ENCODE measurements at regions not wholly inside any gene's neighbourhood (a gene's known extent, or its start where the extent isn't known, plus 50 kb on each side); places are given as distances from the start of the nearest gene placed in this dataset.
A peak's percentile ranks its signal among the peaks of the same experiment; 100 is the strongest.

- Histone ChIP-seq H3K9me2 (replicated peaks; ENCODE audit: low read length) (no peaks in the 10 kb centered on the region), H4K20me1 (ENCODE audit: low read length) (no peaks in the 10 kb centered on the region), H3K27ac (ENCODE audit: low read length) (no peak overlapping the region), H3K4me2 (ENCODE audit: low read length) (no peak overlapping the region), H3F3A (ENCODE audit: low read length, unreplicated experiment) (no peaks in the 10 kb centered on the region), H3K4me1 (ENCODE audit: insufficient read depth, low read length) (0 out of 2 replicates have a peak, but pooled peaks cover 7% of the 10 kb centered on the region), H3K36me3 (ENCODE audit: low read depth, low read length) (no peaks in the 10 kb centered on the region), H3K9ac (ENCODE audit: low read length) (no peak overlapping the region), H3K27me3 (ENCODE audit: low read length) (no peaks in the 10 kb centered on the region), H3K4me3 (ENCODE audit: low read length) (no peak overlapping the region), H3K79me2 (ENCODE audit: low read length) (no peaks in the 10 kb centered on the region), H3K9me3 (ENCODE audit: low read length) (no peaks in the 10 kb centered on the region), H2AFZ (ENCODE audit: low read length) (no peak overlapping the region)
- POLR2A ChIA-PET (ENCODE audit: unreplicated experiment) = no interaction called here
- no TSS peak for BruUV-seq (replicated peaks)
- intact Hi-C loops (cut with micrococcal nuclease) = no loop called here
- CTCF ChIA-PET = interaction anchor here (0.7 kb wide), 1 partner anchor 886 kb away, joined by 3 read pairs; no protein-coding TSS in a partner anchor
- ATAC-seq (no peak), DNase-seq (no peak)
- TF ChIP-seq EZH2phosphoT487 (IDR thresholded peaks at IDR 0.05; ENCODE audit: borderline replicate concordance, low read length) (no peak), CTCF (conservative IDR thresholded peaks at IDR 0.05; ENCODE audit: low read depth, low read length) (no peak), EZH2 (IDR thresholded peaks at IDR 0.05; ENCODE audit: low read length, unreplicated experiment) (no peak)
These were observed 440.2 kb downstream of the KCNJ2 start for GRCh38 chr17:70609566-70609965.

DNA sequence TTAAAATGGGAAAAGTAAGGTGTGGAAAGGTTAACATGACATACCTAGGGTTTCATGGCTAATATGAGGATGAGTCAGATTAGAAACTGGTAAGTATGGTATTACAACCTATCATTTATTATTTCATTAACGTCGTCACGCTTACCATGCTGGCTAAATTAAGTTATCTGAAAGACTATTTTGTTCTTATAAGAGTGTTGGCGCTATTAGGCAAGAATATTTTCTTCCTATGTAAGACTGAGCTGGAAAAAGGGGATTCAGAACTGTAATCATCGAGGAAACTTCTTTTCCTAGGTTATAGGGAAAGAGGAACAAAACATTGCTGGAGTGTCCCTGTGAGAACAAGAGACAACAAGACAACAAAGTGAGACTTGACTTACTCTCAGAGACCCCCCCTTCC, 440.8 kb downstream of the KCNJ2 start:
- Histone ChIP-seq H3K27me3 (ENCODE audit: low read length) (no peaks in the 10 kb centered on the region), H3K4me3 (ENCODE audit: low read length) (no peak overlapping the region), H3K9ac (ENCODE audit: low read length) (no peak overlapping the region), H3K27ac (ENCODE audit: low read length) (no peak overlapping the region), H3K79me2 (ENCODE audit: low read length) (no peaks in the 10 kb centered on the region), H3K36me3 (ENCODE audit: low read depth, low read length) (no peaks in the 10 kb centered on the region), H2AFZ (ENCODE audit: low read length) (no peak overlapping the region), H4K20me1 (ENCODE audit: low read length) (no peaks in the 10 kb centered on the region), H3K4me2 (ENCODE audit: low read length) (no peak overlapping the region), H3F3A (ENCODE audit: low read length, unreplicated experiment) (no peaks in the 10 kb centered on the region), H3K9me3 (ENCODE audit: low read length) (no peaks in the 10 kb centered on the region), H3K4me1 (ENCODE audit: insufficient read depth, low read length) (0 out of 2 replicates have a peak, but pooled peaks cover 7% of the 10 kb centered on the region), H3K9me2 (replicated peaks; ENCODE audit: low read length) (no peaks in the 10 kb centered on the region)
- ChIA-PET CTCF (interaction anchor here (0.7 kb wide), 1 partner anchor 887 kb away, joined by 3 read pairs; no protein-coding TSS in a partner anchor), POLR2A (ENCODE audit: unreplicated experiment) (no interaction called here)
- intact Hi-C loops (cut with micrococcal nuclease) = no loop called here
- no peak for TF ChIP-seq EZH2 (IDR thresholded peaks at IDR 0.05; ENCODE audit: low read length, unreplicated experiment)
- TF ChIP-seq EZH2phosphoT487 (IDR thresholded peaks at IDR 0.05; ENCODE audit: borderline replicate concordance, low read length) = no peak
- TF ChIP-seq CTCF (conservative IDR thresholded peaks at IDR 0.05; ENCODE audit: low read depth, low read length) = no peak
- no peak for DNase-seq
- no peak for ATAC-seq
- no TSS peak for BruUV-seq (replicated peaks)

- Histone ChIP-seq H4K20me1 (ENCODE audit: low read length) (no peaks in the 10 kb centered on the region), H3K9ac (ENCODE audit: low read length) (no peak overlapping the region), H3K9me3 (ENCODE audit: low read length) (no peaks in the 10 kb centered on the region), H3K36me3 (ENCODE audit: low read depth, low read length) (no peaks in the 10 kb centered on the region), H3K4me1 (ENCODE audit: insufficient read depth, low read length) (no peaks in the 10 kb centered on the region), H3K9me2 (replicated peaks; ENCODE audit: low read length) (no peaks in the 10 kb centered on the region), H3F3A (ENCODE audit: low read length, unreplicated experiment) (no peaks in the 10 kb centered on the region), H3K79me2 (ENCODE audit: low read length) (no peaks in the 10 kb centered on the region), H3K27me3 (ENCODE audit: low read length) (no peaks in the 10 kb centered on the region), H3K27ac (ENCODE audit: low read length) (no peak overlapping the region), H2AFZ (ENCODE audit: low read length) (no peak overlapping the region), H3K4me3 (ENCODE audit: low read length) (no peak overlapping the region), H3K4me2 (ENCODE audit: low read length) (no peak overlapping the region)
- intact Hi-C loops (cut with micrococcal nuclease) = no loop called here
- ChIA-PET POLR2A (ENCODE audit: unreplicated experiment) (no interaction called here), CTCF (interaction anchor here (0.6 kb wide), 1 partner anchor 1947 kb away, joined by 3 read pairs; no protein-coding TSS in a partner anchor)
- BruUV-seq (replicated peaks) = no TSS peak
- DNase-seq = no peak
- peak; percentile 42; the same call in 1 of the 2 replicates for ATAC-seq
- TF ChIP-seq CTCF (conservative IDR thresholded peaks at IDR 0.05; ENCODE audit: low read depth, low read length) = no peak
- TF ChIP-seq EZH2 (IDR thresholded peaks at IDR 0.05; ENCODE audit: low read length, unreplicated experiment) = no peak
- TF ChIP-seq EZH2phosphoT487 (IDR thresholded peaks at IDR 0.05; ENCODE audit: borderline replicate concordance, low read length) = no peak
These were observed 444.3 kb downstream of the KCNJ2 start for GRCh38 chr17:70613681-70614080.
